Activated naive CD8-positive, alpha-beta T cell treated with anti-CD3 and anti-CD28 coated beads, Interleukin-2, amount 50 U/mL, for 16 hours (primary cell): ENCODE measurements at regions not wholly inside any gene's neighbourhood (a gene's known extent, or its start where the extent isn't known, plus 50 kb on each side); places are given as distances from the start of the nearest gene placed in this dataset.

Experiments
- DNase-seq: peaks from one replicate; pipeline ENCODE4 v3.0.0-alpha.2; 2020; ENCODE audit warnings: low read depth, low spot score

- DNase-seq: no peak
These were observed 328.0 kb downstream of the UQCRFS1 start for GRCh38 chr19:28884786-28885476.

DNA sequence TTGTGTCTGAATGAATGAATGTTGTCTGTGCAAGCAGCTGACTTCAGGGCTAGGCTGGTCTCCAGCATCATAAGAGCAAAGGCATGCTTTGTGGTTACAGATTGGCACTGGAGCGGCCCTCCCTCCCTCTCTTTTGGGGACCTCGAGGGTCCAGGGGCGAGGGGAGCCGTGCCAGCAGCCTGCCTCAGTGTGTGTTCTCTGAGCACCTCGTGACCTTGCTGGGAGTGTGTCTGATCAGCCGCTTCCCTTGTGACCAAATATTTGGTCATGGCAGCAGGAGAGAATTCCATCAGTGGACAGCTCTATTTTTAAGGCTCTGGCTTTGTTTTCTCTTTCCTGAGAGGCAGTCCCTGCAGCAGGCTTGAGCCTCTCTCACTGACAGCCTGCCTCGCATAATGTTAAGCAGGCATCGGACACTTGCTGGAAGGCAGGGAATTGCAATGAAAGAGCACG, 329.7 kb downstream of the UQCRFS1 start:
- DNase-seq: no peak

- DNase-seq: no peak
These were observed 330.1 kb downstream of the UQCRFS1 start for GRCh38 chr19:28882818-28883217.

DNA sequence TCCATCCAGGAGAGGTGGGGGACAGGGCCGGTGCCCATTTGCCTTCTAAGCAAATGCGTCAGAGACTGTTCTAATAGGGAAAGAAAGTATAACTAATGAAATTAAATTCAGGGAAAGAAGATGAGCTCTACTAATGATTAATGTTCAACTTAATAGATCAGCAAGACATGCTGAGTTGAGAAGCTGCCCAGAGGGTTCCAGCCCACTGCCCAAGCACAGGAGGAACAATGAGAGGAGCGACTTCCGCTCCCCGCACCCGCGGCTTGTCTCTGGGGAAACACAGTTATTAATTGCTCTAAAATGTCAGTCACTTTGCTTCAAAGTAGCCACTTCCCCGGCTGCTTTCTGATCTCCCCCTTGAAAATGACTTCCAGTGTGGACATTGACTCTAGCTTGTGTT, 331.3 kb downstream of the UQCRFS1 start:
- no peak for DNase-seq

- DNase-seq: no peak
These were observed 332.1 kb downstream of the UQCRFS1 start for GRCh38 chr19:28880735-28881401.

- no peak for DNase-seq
These were observed 333.9 kb downstream of the UQCRFS1 start for GRCh38 chr19:28878862-28879566.

GRCh38 chr19:28876609-28877123, 336.3 kb downstream of the UQCRFS1 start:
- DNase-seq: no peak

DNA sequence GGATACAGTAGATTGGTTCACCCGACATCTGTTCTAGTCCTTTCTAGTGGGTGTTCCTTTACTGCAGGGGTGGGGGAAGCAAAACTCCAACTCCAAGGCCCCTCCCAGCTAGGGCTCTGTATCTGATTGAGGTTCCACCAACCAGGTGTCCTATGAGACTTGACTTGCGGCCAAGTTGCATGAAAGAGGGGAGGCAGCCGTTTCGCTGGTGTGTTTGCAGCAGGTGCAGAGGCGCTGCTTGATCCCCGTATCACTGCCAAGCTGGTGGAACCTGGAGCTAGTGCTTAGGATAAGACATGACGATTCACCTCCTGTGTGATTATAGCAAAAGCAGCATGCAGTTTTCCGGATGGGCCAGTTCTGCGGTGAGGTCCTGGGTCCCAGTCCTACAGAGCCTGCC, 338.2 kb downstream of the UQCRFS1 start:
- no peak for DNase-seq

DNA sequence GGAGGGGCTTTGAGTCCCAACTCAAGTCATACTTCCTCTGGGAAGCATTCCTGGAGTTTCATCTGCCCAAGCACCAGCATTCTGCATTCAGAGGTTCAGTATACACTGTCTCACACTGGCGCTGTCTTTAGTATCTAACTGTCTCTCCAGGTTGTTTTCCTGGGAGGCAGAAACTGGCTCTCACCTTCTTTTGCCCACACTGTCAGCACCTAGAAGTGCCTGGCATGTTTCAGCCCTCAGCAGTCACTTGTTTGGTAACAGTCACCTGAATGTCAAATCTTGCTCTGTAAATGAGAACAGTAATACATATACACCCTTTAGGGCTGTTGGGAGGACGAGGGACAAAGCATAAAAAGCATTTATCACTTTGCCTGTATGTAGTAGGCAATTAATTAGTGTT, 339.6 kb downstream of the UQCRFS1 start:
- no peak for DNase-seq

DNA sequence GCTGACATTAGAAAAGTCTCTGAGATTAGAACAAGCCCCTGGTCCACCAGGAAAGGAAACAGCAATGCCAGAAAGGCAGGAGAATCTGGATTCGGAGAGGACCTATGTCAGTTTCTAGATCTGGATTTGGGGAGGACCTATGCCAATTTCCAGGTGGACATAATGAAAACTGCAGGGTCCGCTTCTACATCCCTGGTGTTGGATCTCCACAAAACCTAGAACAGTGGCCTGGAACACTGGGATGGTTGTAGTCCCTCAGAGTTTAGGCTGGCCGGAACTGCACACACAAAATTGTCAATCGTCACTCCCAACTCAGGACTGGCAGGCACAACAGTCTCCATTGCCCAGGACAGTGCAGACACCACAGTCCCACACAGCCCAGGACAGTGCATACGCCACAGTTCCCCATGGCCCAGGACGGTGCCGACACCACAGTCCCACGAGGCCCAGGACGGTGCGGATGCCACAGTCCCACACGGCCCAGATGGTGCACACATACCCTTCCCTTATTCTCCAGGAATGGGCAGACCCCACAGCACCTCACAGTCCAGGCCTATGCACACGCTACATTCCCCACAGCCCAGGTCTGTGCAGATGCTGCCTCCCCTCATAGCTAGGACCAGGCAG, 341.7 kb downstream of the UQCRFS1 start:
- DNase-seq: no peak

GRCh38 chr19:28869459-28869858, 343.5 kb downstream of the UQCRFS1 start:
- DNase-seq: no peak

DNA sequence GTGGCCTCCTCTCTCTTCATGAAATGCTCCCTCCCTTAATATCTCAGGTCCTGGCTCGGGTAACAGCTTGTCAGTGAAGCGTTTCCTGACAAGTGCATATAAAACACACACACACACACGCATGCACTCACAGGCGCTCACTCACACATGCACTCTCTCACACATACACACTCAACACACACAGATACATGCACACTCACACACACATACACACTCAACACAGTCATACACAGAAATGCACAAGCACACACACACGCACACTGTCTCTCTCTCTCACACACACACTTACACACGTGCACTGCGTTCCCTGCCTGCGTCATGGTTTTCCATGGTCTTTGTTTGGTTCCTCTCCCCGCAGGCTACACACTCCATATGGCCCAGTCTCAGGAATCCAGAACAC, 344.1 kb downstream of the UQCRFS1 start:
- DNase-seq: no peak

GRCh38 chr19:28867978-28868377, 345.0 kb downstream of the UQCRFS1 start:
- no peak for DNase-seq

DNA sequence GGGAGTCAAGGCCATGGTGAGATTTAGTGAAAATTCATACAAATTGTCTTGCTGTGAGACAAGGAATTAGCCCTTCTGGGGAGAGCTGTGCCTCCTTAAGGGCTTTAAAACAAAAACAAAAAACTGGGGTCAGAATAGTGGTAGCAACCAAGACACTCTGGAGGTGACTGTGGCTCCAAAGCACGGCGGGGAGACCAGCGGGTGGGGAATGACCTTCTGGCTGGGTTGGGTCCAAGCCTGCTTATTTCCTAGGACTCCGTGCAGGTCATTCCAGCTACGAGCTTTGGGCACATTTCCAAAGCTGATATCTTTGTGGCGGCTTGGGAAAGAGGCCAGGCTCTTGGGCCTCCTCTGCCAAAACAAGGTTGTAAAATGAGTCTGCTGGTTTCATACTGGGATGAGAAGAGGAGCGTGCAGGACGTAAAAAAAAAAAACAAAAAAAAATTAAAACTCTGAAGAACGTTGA, 348.3 kb downstream of the UQCRFS1 start:
- DNase-seq: no peak

GRCh38 chr19:28864024-28864503, 348.9 kb downstream of the UQCRFS1 start:
- DNase-seq: no peak

- no peak for DNase-seq
These were observed 350.7 kb downstream of the UQCRFS1 start for GRCh38 chr19:28862238-28862637.

DNA sequence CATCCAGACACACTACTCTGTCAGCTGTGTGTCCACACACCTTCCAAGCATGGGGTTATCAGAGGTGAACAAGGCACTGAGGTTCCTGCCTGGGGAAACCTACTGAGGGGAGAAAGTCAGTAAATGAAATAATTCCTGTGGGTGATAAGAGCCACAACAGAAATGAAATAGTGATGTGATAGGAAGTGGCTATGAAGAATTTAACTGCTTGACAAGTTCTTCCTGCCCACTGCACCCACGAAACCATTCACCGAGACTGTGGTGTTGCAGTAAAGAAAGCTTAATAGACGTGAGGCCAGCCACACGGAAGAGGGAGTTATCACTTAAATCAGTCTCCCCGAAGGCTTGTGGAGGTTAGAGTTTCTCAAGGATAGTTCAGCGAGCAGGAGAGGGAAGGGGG, 353.1 kb downstream of the UQCRFS1 start:
- DNase-seq: no peak

DNA sequence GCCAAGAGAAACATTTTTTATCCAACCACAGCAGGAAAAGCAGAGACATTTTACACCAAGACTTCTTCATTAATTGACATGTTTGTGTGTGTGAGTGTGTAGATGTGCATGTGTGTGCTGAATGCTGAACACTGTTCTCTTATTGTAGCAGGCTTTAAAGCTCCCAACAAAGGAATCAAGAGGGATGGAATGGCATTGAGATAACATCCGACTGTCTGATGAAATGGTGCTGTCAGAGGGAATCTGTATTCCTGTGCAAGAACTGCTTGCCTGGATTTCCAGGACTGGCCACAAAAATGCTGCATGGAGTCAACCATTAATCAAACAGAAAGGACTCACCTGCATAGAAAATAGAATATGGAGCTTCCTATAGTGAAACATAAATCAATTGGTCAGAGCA, 354.0 kb downstream of the UQCRFS1 start:
- DNase-seq: no peak

- no peak for DNase-seq
These were observed 355.0 kb downstream of the UQCRFS1 start for GRCh38 chr19:28857967-28858366.

DNA sequence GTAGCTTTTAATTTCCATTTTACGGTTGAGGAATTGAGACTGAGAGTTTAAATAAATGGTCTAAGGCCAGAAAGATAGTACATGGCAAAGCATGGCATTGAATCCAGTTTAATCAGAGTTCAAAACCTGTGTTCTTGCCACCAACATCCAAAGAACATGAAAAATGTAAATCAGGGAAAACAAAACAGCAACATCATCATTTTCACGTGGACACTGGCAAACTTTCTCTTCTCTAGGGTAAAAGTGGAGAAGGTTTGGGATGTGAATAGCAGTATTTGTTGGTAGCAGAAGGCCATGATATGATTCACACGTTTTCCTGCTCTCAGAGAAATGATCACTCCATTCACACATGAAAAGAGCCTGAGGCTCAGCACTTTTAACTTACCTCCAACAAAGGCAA, 357.7 kb downstream of the UQCRFS1 start:
- DNase-seq: no peak

DNA sequence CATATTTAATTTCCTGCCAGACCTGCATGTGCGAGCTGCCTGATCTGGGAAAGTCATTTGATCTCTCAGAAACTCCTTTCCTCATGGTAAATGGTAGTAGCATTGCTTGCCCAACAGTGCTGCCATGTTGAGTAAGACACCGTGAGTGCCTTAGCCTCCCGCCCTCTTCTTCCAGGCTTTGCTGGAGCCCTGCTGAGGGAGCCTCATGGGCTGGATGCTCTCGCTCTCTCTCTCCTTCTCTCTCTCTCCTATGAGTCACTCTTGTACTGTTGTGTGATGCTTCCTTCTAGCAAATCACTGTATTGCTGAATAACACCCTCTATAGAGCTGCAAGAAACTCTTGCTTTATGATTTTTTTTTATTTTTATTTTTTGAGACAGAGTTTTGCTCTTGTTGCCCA, 365.5 kb downstream of the UQCRFS1 start:
- no peak for DNase-seq
